Endodermal cell (in vitro differentiated cells): ENCODE measurements at regions not wholly inside any gene's neighbourhood (a gene's known extent, or its start where the extent isn't known, plus 50 kb on each side); places are given as distances from the start of the nearest gene placed in this dataset.

Experiments used
- DNase-seq: peaks from one replicate; pipeline ENCODE4 v3.0.0-alpha.2; 2017
- H3K27ac ChIP-seq: 2 replicates; pipeline ENCODE4 v1.5.1; 2013; ENCODE audit warnings: mild to moderate bottlenecking, low read depth, low read length, moderate library complexity
- H3K27me3 ChIP-seq: 2 replicates; pipeline ENCODE4 v1.6.1; 2013; ENCODE audit warnings: mild to moderate bottlenecking, low read length, moderate library complexity; ENCODE audit not compliant: insufficient read depth, control insufficient read depth, poor library complexity, severe bottlenecking
- H3K36me3 ChIP-seq: 2 replicates; pipeline ENCODE4 v1.7.0; 2013; ENCODE audit warnings: mild to moderate bottlenecking, low read length, moderate library complexity; ENCODE audit not compliant: control insufficient read depth, insufficient read depth
- H3K4me1 ChIP-seq: one replicate; pipeline ENCODE4 v1.7.0; 2013; ENCODE audit warnings: low read length; ENCODE audit not compliant: control insufficient read depth, insufficient read depth
- H3K4me3 ChIP-seq: 2 replicates; pipeline ENCODE4 v1.5.1; 2013; ENCODE audit warnings: mild to moderate bottlenecking, low read length, moderate library complexity
- H3K9ac ChIP-seq: 2 replicates; pipeline ENCODE4 v1.6.1; 2013; ENCODE audit warnings: mild to moderate bottlenecking, low read length, moderate library complexity; ENCODE audit not compliant: poor library complexity, severe bottlenecking; ENCODE audit errors: extremely low read depth
- H3K9me3 ChIP-seq: 2 replicates; pipeline ENCODE4 v1.6.1; 2013; ENCODE audit warnings: mild to moderate bottlenecking, low read length, moderate library complexity; ENCODE audit not compliant: control insufficient read depth
- H3K27ac Mint-ChIP-seq: 2 replicates; pipeline ENCODE4 v1.8.0; 2020; ENCODE audit warnings: mixed read lengths
- H3K27me3 Mint-ChIP-seq: 2 replicates; pipeline ENCODE4 v1.8.0; 2021; ENCODE audit warnings: mild to moderate bottlenecking, mixed read lengths; ENCODE audit not compliant: insufficient read depth
- H3K36me3 Mint-ChIP-seq: 2 replicates; pipeline ENCODE4 v1.8.0; 2020; ENCODE audit warnings: low read depth, mixed read lengths
- H3K4me1 Mint-ChIP-seq: 2 replicates; pipeline ENCODE4 v1.8.0; 2020; ENCODE audit warnings: mixed read lengths
- H3K4me3 Mint-ChIP-seq: 2 replicates; pipeline ENCODE4 v1.8.0; 2020; ENCODE audit warnings: mild to moderate bottlenecking, moderate library complexity, mixed read lengths
- H3K9me3 Mint-ChIP-seq: 2 replicates; pipeline ENCODE4 v1.8.0; 2020; ENCODE audit warnings: mild to moderate bottlenecking, mixed read lengths
- CTCF ChIP-seq: fragments of 200-600 bp; sonication (generic); conservative IDR thresholded peaks from 2 replicates; pipeline ENCODE4 v1.5.0; 2021; ENCODE audit warnings: antibody characterized with exemption, mild to moderate bottlenecking
- WGBS, 2 experiments: methylation state at CpG; one replicate each; pipeline versions ENCODE4 v1.1.5 to v1.1.7; 2013; ENCODE audit warnings: missing lambda C conversion rate in 2 of 2, mixed read lengths in 1 of 2; ENCODE audit not compliant: insufficient coverage in 1 of 2, insufficient read length in 1 of 2; 5-methylcytosine and 5-hydroxymethylcytosine counted together

GRCh38 chr13:47523771-47524170 is 477.3 kb downstream of the SUCLA2 start:
- DNase-seq: no peak
- WGBS, 2 experiments: 95 to 100% methylated on average over 1 of the region's 1 CpG
- Mint-ChIP-seq H3K27me3 (no peaks in the 10 kb centered on the region), H3K4me1 (peaks cover 10% of the 10 kb centered on the region), H3K27ac (no peak overlapping the region), H3K9me3 (peaks cover 11% of the 10 kb centered on the region), H3K36me3 (no peaks in the 10 kb centered on the region), H3K4me3 (no peak overlapping the region)
- no peaks in the 10 kb centered on the region for H3K36me3 ChIP-seq
- H3K4me1 ChIP-seq: no peaks in the 10 kb centered on the region
- no peak overlapping the region for H3K27ac ChIP-seq
- no peaks in the 10 kb centered on the region for H3K27me3 ChIP-seq
- no peak overlapping the region for H3K4me3 ChIP-seq
- no peak overlapping the region for H3K9ac ChIP-seq
- H3K9me3 ChIP-seq: no peaks in the 10 kb centered on the region
- no peak for TF ChIP-seq CTCF

- no peaks in the 10 kb centered on the region for H3K4me1 ChIP-seq
- no peak overlapping the region for H3K9ac ChIP-seq
- no peaks in the 10 kb centered on the region for H3K9me3 ChIP-seq
- H3K4me3 Mint-ChIP-seq: no peak overlapping the region
- 88 to 94% methylated on average over 1 to 2 of the region's 2 CpGs for WGBS, 2 experiments
- H3K9me3 Mint-ChIP-seq: peaks cover 11% of the 10 kb centered on the region
- no peak overlapping the region for H3K27ac Mint-ChIP-seq
- no peaks in the 10 kb centered on the region for H3K27me3 Mint-ChIP-seq
- no peaks in the 10 kb centered on the region for H3K36me3 ChIP-seq
- H3K4me3 ChIP-seq: no peak overlapping the region
- H3K27ac ChIP-seq: no peak overlapping the region
- no peaks in the 10 kb centered on the region for H3K36me3 Mint-ChIP-seq
- no peak for DNase-seq
- H3K4me1 Mint-ChIP-seq: no peaks in the 10 kb centered on the region
- no peaks in the 10 kb centered on the region for H3K27me3 ChIP-seq
- TF ChIP-seq CTCF: no peak
Observed at GRCh38 chr13:47521890-47522487, 479.1 kb downstream of the SUCLA2 start.

GRCh38 chr13:47519626-47520025 is 481.4 kb downstream of the SUCLA2 start:
- no peak overlapping the region for H3K27ac Mint-ChIP-seq
- H3K27ac ChIP-seq: no peak overlapping the region
- H3K4me3 ChIP-seq: no peak overlapping the region
- no peak for DNase-seq
- no peaks in the 10 kb centered on the region for H3K4me1 Mint-ChIP-seq
- H3K9me3 ChIP-seq: no peaks in the 10 kb centered on the region
- no peaks in the 10 kb centered on the region for H3K27me3 ChIP-seq
- no peaks in the 10 kb centered on the region for H3K27me3 Mint-ChIP-seq
- no peak overlapping the region for H3K9ac ChIP-seq
- no peak for TF ChIP-seq CTCF
- no peak overlapping the region for H3K4me3 Mint-ChIP-seq
- H3K36me3 ChIP-seq: no peaks in the 10 kb centered on the region
- peaks cover 14% of the 10 kb centered on the region for H3K9me3 Mint-ChIP-seq
- 38 to 42% methylated on average over 2 of the region's 2 CpGs for WGBS, 2 experiments
- no peaks in the 10 kb centered on the region for H3K36me3 Mint-ChIP-seq
- no peaks in the 10 kb centered on the region for H3K4me1 ChIP-seq
